ENCODE measurements at regions not wholly inside any gene's neighbourhood (a gene's known extent, or its start where the extent isn't known, plus 50 kb on each side); places are given as distances from the start of the nearest gene placed in this dataset.

- H3K36me3 ChIP-seq (ENCODE audit: control insufficient read depth, insufficient read depth, low read length): no peaks in the 10 kb centered on the region
- ChIA-PET CTCF (ENCODE audit: low intra/inter-chr PET ratio) (no interaction called here), POLR2A (no interaction called here)
- DNase-seq (ENCODE audit: extremely low read depth in 1 of 4, low spot score in 3 of 4) (no peak), FAIRE-seq (no peak), ATAC-seq (no peak)
- no peak overlapping the region for H3K27ac ChIP-seq (ENCODE audit: extremely low read depth, low read depth, low read length)
- in situ Hi-C loops (cut with MboI): no loop called here
- H3K4me3 ChIP-seq: no peak overlapping the region
- TF ChIP-seq ZNF512 (tag; IDR thresholded peaks at IDR 0.05) (peak; percentile 38; the same call in 1 of the 2 replicates), KLF16 (IDR thresholded peaks at IDR 0.05) (no peak), RAD51 (IDR thresholded peaks at IDR 0.05; ENCODE audit: borderline replicate concordance, low read depth) (no peak), POLR3G (IDR thresholded peaks at IDR 0.05; ENCODE audit: extremely low read depth, insufficient read length, insufficient replicate concordance) (no peak), FOSL1 (tag; conservative IDR thresholded peaks at IDR 0.05) (no peak), E2F4 (CRISPR knock-in tag; IDR thresholded peaks at IDR 0.05; ENCODE audit: low read depth) (no peak), ETV5 (CRISPR knock-in tag; IDR thresholded peaks at IDR 0.05; ENCODE audit: low read depth) (no peak), ZNF263 (CRISPR knock-in tag; IDR thresholded peaks at IDR 0.05; ENCODE audit: borderline replicate concordance) (peak; percentile 80), KHSRP (IDR thresholded peaks at IDR 0.05) (no peak), ZNF311 (CRISPR knock-in tag; IDR thresholded peaks at IDR 0.05) (no peak), SUPT5H (IDR thresholded peaks at IDR 0.05) (no peak), ARID2 (IDR thresholded peaks at IDR 0.05) (no peak), ZFP36 (IDR thresholded peaks at IDR 0.05; ENCODE audit: low read depth, low read length, partially characterized antibody) (no peak), SP2 (IDR thresholded peaks at IDR 0.05; ENCODE audit: extremely low read depth, low read depth, low read length, poor library complexity, severe bottlenecking) (no peak), ZNF398 (CRISPR knock-in tag; IDR thresholded peaks at IDR 0.05) (no peak), SMAD2 (IDR thresholded peaks at IDR 0.05; ENCODE audit: low read depth, low read length) (no peak), ZNF436 (CRISPR knock-in tag; IDR thresholded peaks at IDR 0.05) (no peak)
- no peak overlapping the region for H3K4me2 ChIP-seq (ENCODE audit: insufficient read depth, low read length)
- intact Hi-C loops (cut with micrococcal nuclease): no loop called here
- BruUV-seq (replicated peaks): no TSS peak
- H3K9ac ChIP-seq (ENCODE audit: insufficient read depth in 1 of 2, low read depth in 2 of 2, low read length in 2 of 2): no peak overlapping the region
- no peaks in the 10 kb centered on the region for H3K79me2 ChIP-seq (ENCODE audit: control insufficient read depth, insufficient read depth, low read length)
- H3K4me1 ChIP-seq (replicated peaks in 1 of 2; ENCODE audit: control insufficient read depth in 2 of 2, insufficient read depth in 2 of 2, low read length in 2 of 2): no peaks in the 10 kb centered on the region
- no peaks in the 10 kb centered on the region for H3K9me3 ChIP-seq (replicated peaks; ENCODE audit: control insufficient read depth, insufficient read depth, low read depth, low read length)
- WGBS (ENCODE audit: insufficient coverage, low coverage, missing lambda C conversion rate): 2% methylated on average over 7 of the region's 8 CpGs
- H4K20me1 ChIP-seq (replicated peaks; ENCODE audit: control insufficient read depth, insufficient read depth, low read length): peaks cover 7% of the 10 kb centered on the region; the same call in 1 of the 2 replicates
- peaks cover 8 to 80% of the 10 kb centered on the region in 2 experiments; a peak in 4 of 5 replicates for H3K27me3 ChIP-seq (ENCODE audit: control insufficient read depth in 2 of 2, insufficient read depth in 2 of 2, low read length in 2 of 2)
- no peaks in the 10 kb centered on the region for H3K9me1 ChIP-seq (ENCODE audit: control insufficient read depth, insufficient read depth, low read length)
- H2AFZ ChIP-seq (ENCODE audit: low read depth, low read length): no peak overlapping the region
Observed at GRCh38 chr17:73743518-73744201, 99.4 kb upstream of the SDK2 start.
